SU-DHL-6 (cell line): ENCODE measurements at regions not wholly inside any gene's neighbourhood (a gene's known extent, or its start where the extent isn't known, plus 50 kb on each side); places are given as distances from the start of the nearest gene placed in this dataset.

Source experiments
- H2AFZ ChIP-seq: fragments of 200-600 bp; sonication (generic); 2 replicates; pipeline ENCODE4 v1.6.1; 2014; ENCODE audit warnings: low read depth, mild to moderate bottlenecking, moderate library complexity, mixed read lengths, antibody characterized with exemption, low read length; ENCODE audit not compliant: severe bottlenecking
- H3F3A ChIP-seq: fragments of 200-600 bp; shearing (Covaris generic); 2 replicates; pipeline ENCODE4 v1.6.0; 2016; ENCODE audit warnings: antibody characterized with exemption, mild to moderate bottlenecking; ENCODE audit not compliant: insufficient read depth
- H3K27ac ChIP-seq: fragments of 200-600 bp; sonication (generic); 2 replicates; pipeline ENCODE4 v1.5.1; 2016; ENCODE audit warnings: low read depth, mild to moderate bottlenecking, low read length, moderate library complexity, mixed read lengths
- H3K27me3 ChIP-seq: fragments of 200-600 bp; sonication (generic), shearing (Covaris generic); 2 replicates; pipeline ENCODE4 v1.6.0; 2014; ENCODE audit warnings: mild to moderate bottlenecking, low read length
- H3K36me3 ChIP-seq: fragments of 200-600 bp; sonication (generic); 2 replicates; pipeline ENCODE4 v1.6.1; 2014; ENCODE audit warnings: mild to moderate bottlenecking, low read length, mixed read lengths
- H3K4me2 ChIP-seq: fragments of 300-600, 200-600 bp; shearing (Covaris generic), sonication (generic); 2 replicates; pipeline ENCODE4 v1.6.0; 2014; ENCODE audit warnings: low read length, low read depth, mild to moderate bottlenecking; ENCODE audit not compliant: poor library complexity, severe bottlenecking
- H3K4me3 ChIP-seq: fragments of 200-600 bp; sonication (generic); 2 replicates; pipeline ENCODE4 v1.5.1; 2014; ENCODE audit warnings: antibody characterized with exemption, low read length, mild to moderate bottlenecking, mixed read lengths; ENCODE audit not compliant: insufficient read depth, poor library complexity, severe bottlenecking
- H3K79me2 ChIP-seq: fragments of 200-600 bp; sonication (generic); 2 replicates; pipeline ENCODE4 v1.6.1; 2014; ENCODE audit warnings: mild to moderate bottlenecking, low read length, moderate library complexity; ENCODE audit not compliant: insufficient read depth
- H3K9ac ChIP-seq: fragments of 200-600 bp; sonication (generic); 2 replicates; pipeline ENCODE4 v1.7.0; 2014; ENCODE audit warnings: mild to moderate bottlenecking, low read length
- H3K9me2 ChIP-seq: fragments of 200-600 bp; sonication (generic); replicated peaks from 2 replicates; pipeline ENCODE4 v1.6.1; 2014; ENCODE audit warnings: low read length; ENCODE audit not compliant: insufficient read depth
- H3K9me3 ChIP-seq: fragments of 200-600 bp; sonication (generic); 2 replicates; pipeline ENCODE4 v1.6.1; 2014; ENCODE audit warnings: low read length, mixed read lengths; ENCODE audit not compliant: insufficient read depth
- H4K20me1 ChIP-seq: fragments of 200-600 bp; sonication (generic); 2 replicates; pipeline ENCODE4 v1.6.1; 2014; ENCODE audit warnings: low read depth, mild to moderate bottlenecking, antibody characterized with exemption, low read length, moderate library complexity, mixed read lengths
- EZH2phosphoT487 ChIP-seq: fragments of 200-600 bp; sonication (generic), shearing (Covaris generic); conservative IDR thresholded peaks from 2 replicates; pipeline ENCODE4 v1.6.1; 2018; ENCODE audit warnings: mild to moderate bottlenecking, antibody characterized with exemption, low read length, moderate library complexity, mixed read lengths
- TF ChIP-seq, protein P1 (sequence below): fragments of 200-600 bp; sonication (generic); IDR thresholded peaks from one replicate; pipeline ENCODE4 v1.5.1; 2017; ENCODE audit warnings: antibody characterized with exemption, mild to moderate bottlenecking, low read length, moderate library complexity; ENCODE audit not compliant: insufficient read depth, poor library complexity, severe bottlenecking

DNA sequence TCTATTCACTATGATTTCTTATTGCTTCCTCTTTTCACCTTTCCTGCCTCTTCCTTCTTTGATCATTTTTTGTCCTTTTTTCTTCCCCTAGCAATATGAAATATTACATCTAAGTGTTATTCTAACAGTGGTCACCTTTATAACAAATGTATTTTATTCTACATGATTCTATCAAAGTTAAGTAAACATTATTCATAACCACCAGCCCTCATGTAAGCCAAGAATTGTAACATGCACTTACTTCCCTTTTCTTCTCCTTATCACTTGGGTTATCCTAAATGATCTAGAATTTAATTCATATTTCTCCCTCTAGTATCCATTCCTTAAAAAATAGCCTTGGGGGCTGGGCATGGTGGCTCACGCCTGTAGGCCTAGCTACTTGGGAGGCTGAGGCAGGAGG, 88.3 kb upstream of the SLC22A23 start:
- no peak overlapping the region for H3K4me2 ChIP-seq
- H3K4me3 ChIP-seq = no peak overlapping the region
- no peaks in the 10 kb centered on the region for H3K9me3 ChIP-seq

GRCh38 chr6:3542032-3542640, 85.3 kb upstream of the SLC22A23 start:
- H3K4me3 ChIP-seq = no peak overlapping the region
- no peaks in the 10 kb centered on the region for H3K36me3 ChIP-seq
- no peak overlapping the region for H3K27ac ChIP-seq
- H3K4me2 ChIP-seq = no peak overlapping the region
- no peaks in the 10 kb centered on the region for H3K9me3 ChIP-seq
- H3K79me2 ChIP-seq = no peaks in the 10 kb centered on the region
- no peak overlapping the region for H3K9ac ChIP-seq
- TF ChIP-seq EZH2phosphoT487 = no peak
- TF ChIP-seq, protein P1, sequence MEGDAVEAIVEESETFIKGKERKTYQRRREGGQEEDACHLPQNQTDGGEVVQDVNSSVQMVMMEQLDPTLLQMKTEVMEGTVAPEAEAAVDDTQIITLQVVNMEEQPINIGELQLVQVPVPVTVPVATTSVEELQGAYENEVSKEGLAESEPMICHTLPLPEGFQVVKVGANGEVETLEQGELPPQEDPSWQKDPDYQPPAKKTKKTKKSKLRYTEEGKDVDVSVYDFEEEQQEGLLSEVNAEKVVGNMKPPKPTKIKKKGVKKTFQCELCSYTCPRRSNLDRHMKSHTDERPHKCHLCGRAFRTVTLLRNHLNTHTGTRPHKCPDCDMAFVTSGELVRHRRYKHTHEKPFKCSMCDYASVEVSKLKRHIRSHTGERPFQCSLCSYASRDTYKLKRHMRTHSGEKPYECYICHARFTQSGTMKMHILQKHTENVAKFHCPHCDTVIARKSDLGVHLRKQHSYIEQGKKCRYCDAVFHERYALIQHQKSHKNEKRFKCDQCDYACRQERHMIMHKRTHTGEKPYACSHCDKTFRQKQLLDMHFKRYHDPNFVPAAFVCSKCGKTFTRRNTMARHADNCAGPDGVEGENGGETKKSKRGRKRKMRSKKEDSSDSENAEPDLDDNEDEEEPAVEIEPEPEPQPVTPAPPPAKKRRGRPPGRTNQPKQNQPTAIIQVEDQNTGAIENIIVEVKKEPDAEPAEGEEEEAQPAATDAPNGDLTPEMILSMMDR = no peak
- H4K20me1 ChIP-seq = no peaks in the 10 kb centered on the region
- no peaks in the 10 kb centered on the region for H3K9me2 ChIP-seq
- H3F3A ChIP-seq = no peaks in the 10 kb centered on the region
- no peak overlapping the region for H2AFZ ChIP-seq
- no peaks in the 10 kb centered on the region for H3K27me3 ChIP-seq

More for the DNA sequence above, 88.3 kb upstream of the SLC22A23 start:
- H3F3A ChIP-seq = no peaks in the 10 kb centered on the region
- no peak overlapping the region for H3K27ac ChIP-seq
- H3K27me3 ChIP-seq = no peaks in the 10 kb centered on the region
- no peaks in the 10 kb centered on the region for H3K9me2 ChIP-seq
- no peak overlapping the region for H3K9ac ChIP-seq
- H2AFZ ChIP-seq = no peak overlapping the region
- H3K79me2 ChIP-seq = no peaks in the 10 kb centered on the region
- no peaks in the 10 kb centered on the region for H4K20me1 ChIP-seq
- TF ChIP-seq, protein P1 = no peak
- no peak for TF ChIP-seq EZH2phosphoT487
- H3K36me3 ChIP-seq = no peaks in the 10 kb centered on the region

- Histone ChIP-seq H3F3A (no peaks in the 10 kb centered on the region), H3K4me2 (no peak overlapping the region), H3K36me3 (no peaks in the 10 kb centered on the region), H2AFZ (no peak overlapping the region), H3K9me2 (no peaks in the 10 kb centered on the region), H3K79me2 (no peaks in the 10 kb centered on the region), H3K9me3 (no peaks in the 10 kb centered on the region), H3K9ac (no peak overlapping the region), H3K27me3 (no peaks in the 10 kb centered on the region), H3K4me3 (no peak overlapping the region), H4K20me1 (no peaks in the 10 kb centered on the region), H3K27ac (no peak overlapping the region)
- no peak for TF ChIP-seq EZH2phosphoT487
- TF ChIP-seq, protein P1 = no peak
Measured at GRCh38 chr6:3541006-3541585, 84.2 kb upstream of the SLC22A23 start.
